ENCODE measurements at regions not wholly inside any gene's neighbourhood (a gene's known extent, or its start where the extent isn't known, plus 50 kb on each side); places are given as distances from the start of the nearest gene placed in this dataset.

GRCh38 chr7:106176414-106177299 is 64.5 kb upstream of the SYPL1 start (continued):
- peak; percentile 18; the same call in 1 of the 2 replicates for TF ChIP-seq ETV5 (CRISPR knock-in tag; IDR thresholded peaks at IDR 0.05; ENCODE audit: borderline replicate concordance)
- TF ChIP-seq, protein P1, sequence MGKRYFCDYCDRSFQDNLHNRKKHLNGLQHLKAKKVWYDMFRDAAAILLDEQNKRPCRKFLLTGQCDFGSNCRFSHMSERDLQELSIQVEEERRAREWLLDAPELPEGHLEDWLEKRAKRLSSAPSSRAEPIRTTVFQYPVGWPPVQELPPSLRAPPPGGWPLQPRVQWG (CRISPR knock-in tag; IDR thresholded peaks at IDR 0.05; ENCODE audit: borderline replicate concordance, low read depth), result no peak
- TF ChIP-seq ZNF687 (CRISPR knock-in tag; IDR thresholded peaks at IDR 0.05), result peak; percentile 40
- TF ChIP-seq ZNF619 (CRISPR knock-in tag; IDR thresholded peaks at IDR 0.05), result no peak
- TF ChIP-seq FOXK2 (IDR thresholded peaks at IDR 0.05), result no peak
- TF ChIP-seq TAF15 (IDR thresholded peaks at IDR 0.05; ENCODE audit: low read depth, low read length, poor library complexity, severe bottlenecking), result no peak
- no peak for TF ChIP-seq FOXA1 (IDR thresholded peaks at IDR 0.05)
- no peak for TF ChIP-seq FOXA1 (CRISPR knock-in tag; IDR thresholded peaks at IDR 0.05)
- TF ChIP-seq, protein P2, sequence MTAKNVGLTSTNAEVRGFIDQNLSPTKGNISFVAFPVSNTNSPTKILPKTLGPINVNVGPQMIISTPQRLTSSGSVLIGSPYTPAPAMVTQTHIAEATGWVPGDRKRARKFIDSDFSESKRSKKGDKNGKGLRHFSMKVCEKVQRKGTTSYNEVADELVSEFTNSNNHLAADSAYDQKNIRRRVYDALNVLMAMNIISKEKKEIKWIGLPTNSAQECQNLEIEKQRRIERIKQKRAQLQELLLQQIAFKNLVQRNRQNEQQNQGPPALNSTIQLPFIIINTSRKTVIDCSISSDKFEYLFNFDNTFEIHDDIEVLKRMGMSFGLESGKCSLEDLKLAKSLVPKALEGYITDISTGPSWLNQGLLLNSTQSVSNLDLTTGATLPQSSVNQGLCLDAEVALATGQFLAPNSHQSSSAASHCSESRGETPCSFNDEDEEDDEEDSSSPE (CRISPR knock-in tag; IDR thresholded peaks at IDR 0.05), result 0 out of 2 replicates have a peak, but pooled peaks have one; percentile 20
- no peak for TF ChIP-seq ZNF781 (CRISPR knock-in tag; IDR thresholded peaks at IDR 0.05; ENCODE audit: borderline replicate concordance, not compliant biosample characterization)
- TF ChIP-seq TRIM22 (IDR thresholded peaks at IDR 0.05), result no peak
- no peak for TF ChIP-seq ADNP (CRISPR knock-in tag; IDR thresholded peaks at IDR 0.05)
- TF ChIP-seq, protein P3, sequence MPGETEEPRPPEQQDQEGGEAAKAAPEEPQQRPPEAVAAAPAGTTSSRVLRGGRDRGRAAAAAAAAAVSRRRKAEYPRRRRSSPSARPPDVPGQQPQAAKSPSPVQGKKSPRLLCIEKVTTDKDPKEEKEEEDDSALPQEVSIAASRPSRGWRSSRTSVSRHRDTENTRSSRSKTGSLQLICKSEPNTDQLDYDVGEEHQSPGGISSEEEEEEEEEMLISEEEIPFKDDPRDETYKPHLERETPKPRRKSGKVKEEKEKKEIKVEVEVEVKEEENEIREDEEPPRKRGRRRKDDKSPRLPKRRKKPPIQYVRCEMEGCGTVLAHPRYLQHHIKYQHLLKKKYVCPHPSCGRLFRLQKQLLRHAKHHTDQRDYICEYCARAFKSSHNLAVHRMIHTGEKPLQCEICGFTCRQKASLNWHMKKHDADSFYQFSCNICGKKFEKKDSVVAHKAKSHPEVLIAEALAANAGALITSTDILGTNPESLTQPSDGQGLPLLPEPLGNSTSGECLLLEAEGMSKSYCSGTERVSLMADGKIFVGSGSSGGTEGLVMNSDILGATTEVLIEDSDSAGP (CRISPR knock-in tag; IDR thresholded peaks at IDR 0.05; ENCODE audit: borderline replicate concordance), result peak; percentile 43; the same call in 1 of the 2 replicates
- TF ChIP-seq IKZF4 (CRISPR knock-in tag; IDR thresholded peaks at IDR 0.05; ENCODE audit: borderline replicate concordance, low read depth, not compliant biosample characterization), result no peak
- no peak for TF ChIP-seq FOXP1 (IDR thresholded peaks at IDR 0.05)
- no peak for TF ChIP-seq FOXP1 (CRISPR knock-in tag; IDR thresholded peaks at IDR 0.05)
- TF ChIP-seq SSRP1 (CRISPR knock-in tag; IDR thresholded peaks at IDR 0.05), result no peak
- TF ChIP-seq, protein P4, sequence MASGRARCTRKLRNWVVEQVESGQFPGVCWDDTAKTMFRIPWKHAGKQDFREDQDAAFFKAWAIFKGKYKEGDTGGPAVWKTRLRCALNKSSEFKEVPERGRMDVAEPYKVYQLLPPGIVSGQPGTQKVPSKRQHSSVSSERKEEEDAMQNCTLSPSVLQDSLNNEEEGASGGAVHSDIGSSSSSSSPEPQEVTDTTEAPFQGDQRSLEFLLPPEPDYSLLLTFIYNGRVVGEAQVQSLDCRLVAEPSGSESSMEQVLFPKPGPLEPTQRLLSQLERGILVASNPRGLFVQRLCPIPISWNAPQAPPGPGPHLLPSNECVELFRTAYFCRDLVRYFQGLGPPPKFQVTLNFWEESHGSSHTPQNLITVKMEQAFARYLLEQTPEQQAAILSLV (CRISPR knock-in tag; IDR thresholded peaks at IDR 0.05; ENCODE audit: borderline replicate concordance), result no peak
- 0 out of 2 replicates have a peak, but pooled peaks have one; percentile 29 for TF ChIP-seq CBX5 (CRISPR knock-in tag; IDR thresholded peaks at IDR 0.05; ENCODE audit: borderline replicate concordance)
- TF ChIP-seq ZSCAN22 (CRISPR knock-in tag; IDR thresholded peaks at IDR 0.05), result no peak

Data from HepG2 (cell line).